ENCODE measurements at regions not wholly inside any gene's neighbourhood (a gene's known extent, or its start where the extent isn't known, plus 50 kb on each side); places are given as distances from the start of the nearest gene placed in this dataset.
A peak's percentile ranks its signal among the peaks of the same experiment; 100 is the strongest.

DNA sequence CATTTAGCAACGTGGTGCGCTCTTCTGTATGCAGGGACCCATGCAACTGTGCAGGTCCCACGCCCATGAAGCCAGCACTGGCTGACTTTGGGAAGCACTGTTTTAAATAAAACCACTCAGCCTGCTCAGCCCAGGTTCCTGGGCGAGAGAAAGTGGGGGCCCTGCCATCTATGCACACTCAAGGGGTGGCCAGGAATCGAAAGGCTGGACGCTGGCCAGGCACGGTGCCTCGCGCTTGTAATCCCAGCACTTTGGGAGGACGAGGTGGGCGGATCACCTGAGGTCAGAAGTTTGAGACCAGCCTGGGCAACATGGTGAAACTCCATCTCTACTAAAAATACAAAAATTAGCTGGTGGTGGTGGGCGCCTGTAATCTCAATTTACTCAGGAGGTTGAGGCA lies 179.9 kb upstream of the TBX3 start:
- no peak for TF ChIP-seq EP300 (IDR thresholded peaks at IDR 0.05; ENCODE audit: low read depth)
- no peak for TF ChIP-seq POLR2AphosphoS5 (IDR thresholded peaks at IDR 0.05)
- no peak for TF ChIP-seq POLR2A (IDR thresholded peaks at IDR 0.05)
- TF ChIP-seq, protein P1, sequence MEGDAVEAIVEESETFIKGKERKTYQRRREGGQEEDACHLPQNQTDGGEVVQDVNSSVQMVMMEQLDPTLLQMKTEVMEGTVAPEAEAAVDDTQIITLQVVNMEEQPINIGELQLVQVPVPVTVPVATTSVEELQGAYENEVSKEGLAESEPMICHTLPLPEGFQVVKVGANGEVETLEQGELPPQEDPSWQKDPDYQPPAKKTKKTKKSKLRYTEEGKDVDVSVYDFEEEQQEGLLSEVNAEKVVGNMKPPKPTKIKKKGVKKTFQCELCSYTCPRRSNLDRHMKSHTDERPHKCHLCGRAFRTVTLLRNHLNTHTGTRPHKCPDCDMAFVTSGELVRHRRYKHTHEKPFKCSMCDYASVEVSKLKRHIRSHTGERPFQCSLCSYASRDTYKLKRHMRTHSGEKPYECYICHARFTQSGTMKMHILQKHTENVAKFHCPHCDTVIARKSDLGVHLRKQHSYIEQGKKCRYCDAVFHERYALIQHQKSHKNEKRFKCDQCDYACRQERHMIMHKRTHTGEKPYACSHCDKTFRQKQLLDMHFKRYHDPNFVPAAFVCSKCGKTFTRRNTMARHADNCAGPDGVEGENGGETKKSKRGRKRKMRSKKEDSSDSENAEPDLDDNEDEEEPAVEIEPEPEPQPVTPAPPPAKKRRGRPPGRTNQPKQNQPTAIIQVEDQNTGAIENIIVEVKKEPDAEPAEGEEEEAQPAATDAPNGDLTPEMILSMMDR (IDR thresholded peaks at IDR 0.05): no peak
- Histone ChIP-seq H3K9me3 (peaks cover 0 to 8% of the 10 kb centered on the region in 2 donors), H3K27ac (no peak overlapping the region), H3K4me3 (no peak overlapping the region), H3K36me3 (no peaks in the 10 kb centered on the region), H3K4me1 (no peaks in the 10 kb centered on the region), H3K27me3 (no peaks in the 10 kb centered on the region)
- in situ Hi-C loops (cut with MboI; ENCODE audit: low pct_ligation_motif_present in 1 of 4, low pct_unique_long_range_greater_than_20kb in 1 of 4, low sequenced_read_pairs in 3 of 4) (no loop called here), intact Hi-C loops (cut with DNase I; ENCODE audit: low total_unique reads) (no loop called here)
- WGBS, 2 donors (ENCODE audit: low coverage in 1 of 2): 88% methylated on average over 12 of the region's 12 CpGs; no CpG with 5 or more reads in 1 of the 2 donors
- no peak for DNase-seq

DNA sequence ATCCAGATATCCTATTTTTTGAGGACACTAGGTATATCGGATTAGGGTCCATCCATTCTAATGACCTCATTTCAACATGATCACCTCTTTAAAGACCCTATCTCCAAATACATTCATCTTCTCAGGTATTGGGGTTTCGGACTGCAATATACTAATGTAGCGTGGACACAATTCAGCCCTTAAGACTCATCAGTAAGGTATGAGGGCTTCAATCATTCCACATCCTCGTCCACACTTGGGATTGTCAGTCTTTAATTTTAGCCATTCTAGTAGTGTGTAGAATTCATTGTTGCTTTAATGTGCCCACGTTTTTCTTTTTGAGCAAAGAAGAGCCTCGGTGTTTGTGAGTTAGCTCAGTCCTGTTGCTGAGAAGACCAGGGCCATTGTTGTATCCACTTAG lies 177.0 kb upstream of the TBX3 start:
- Histone ChIP-seq H3K27me3 (no peaks in the 10 kb centered on the region), H3K4me3 (no peak overlapping the region), H3K27ac (no peak overlapping the region), H3K4me1 (no peaks in the 10 kb centered on the region), H3K9me3 (peaks cover 0 to 8% of the 10 kb centered on the region in 2 donors), H3K36me3 (no peaks in the 10 kb centered on the region)
- no peak for DNase-seq
- in situ Hi-C loops (cut with MboI; ENCODE audit: low pct_ligation_motif_present in 1 of 4, low pct_unique_long_range_greater_than_20kb in 1 of 4, low sequenced_read_pairs in 3 of 4) (no loop called here), intact Hi-C loops (cut with DNase I; ENCODE audit: low total_unique reads) (no loop called here)
- 89 to 94% methylated on average over 4 to 6 of the region's 6 CpGs for WGBS, 2 donors (ENCODE audit: low coverage in 1 of 2)
- TF ChIP-seq POLR2AphosphoS5 (IDR thresholded peaks at IDR 0.05) (no peak), EP300 (IDR thresholded peaks at IDR 0.05; ENCODE audit: low read depth) (no peak), POLR2A (IDR thresholded peaks at IDR 0.05) (no peak)
- TF ChIP-seq, protein P1 (IDR thresholded peaks at IDR 0.05): no peak

- no peak overlapping the region for H3K27ac ChIP-seq
- peak; percentile 29 for DNase-seq
- in situ Hi-C loops (cut with MboI; ENCODE audit: low pct_ligation_motif_present in 1 of 4, low pct_unique_long_range_greater_than_20kb in 1 of 4, low sequenced_read_pairs in 3 of 4): no loop called here
- no peak for TF ChIP-seq POLR2AphosphoS5 (IDR thresholded peaks at IDR 0.05)
- no peak for TF ChIP-seq EP300 (IDR thresholded peaks at IDR 0.05; ENCODE audit: low read depth)
- TF ChIP-seq, protein P1 (IDR thresholded peaks at IDR 0.05): peak in 3 of 5 experiments; percentile 10 to 38 (median 34)
- no peak for TF ChIP-seq POLR2A (IDR thresholded peaks at IDR 0.05)
- intact Hi-C loops (cut with DNase I; ENCODE audit: low total_unique reads): no loop called here
- peaks cover 0 to 11% of the 10 kb centered on the region in 2 donors for H3K9me3 ChIP-seq
- H3K4me3 ChIP-seq: no peak overlapping the region
- no peaks in the 10 kb centered on the region for H3K27me3 ChIP-seq
- WGBS, 2 donors (ENCODE audit: low coverage in 1 of 2): 43 to 51% methylated on average over 3 to 7 of the region's 7 CpGs
- H3K4me1 ChIP-seq: no peaks in the 10 kb centered on the region
- H3K36me3 ChIP-seq: no peaks in the 10 kb centered on the region
These were observed 174.6 kb upstream of the TBX3 start for GRCh38 chr12:114858388-114859146.

DNA sequence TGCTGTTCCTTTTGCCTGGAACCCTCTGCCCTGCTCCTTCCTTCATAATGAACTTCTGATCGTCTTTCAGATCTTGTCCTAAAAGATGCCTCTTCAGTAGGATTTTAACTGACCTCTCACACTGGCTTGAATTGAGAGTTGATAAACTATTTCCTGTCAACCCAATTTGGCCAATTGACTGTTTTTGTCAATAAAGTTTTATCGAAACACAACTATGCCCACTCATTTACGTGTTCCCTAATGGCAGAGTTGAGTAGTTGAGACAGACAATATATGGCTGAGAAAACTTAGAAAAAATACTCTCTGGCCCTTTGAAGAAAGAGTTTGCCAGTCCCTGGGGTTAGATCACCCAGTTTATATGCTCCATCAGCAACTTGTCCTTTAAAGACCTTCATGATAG lies 171.7 kb upstream of the TBX3 start:
- 69 to 90% methylated on average over 2 to 3 of the region's 3 CpGs for WGBS, 2 donors (ENCODE audit: low coverage in 1 of 2)
- no peaks in the 10 kb centered on the region for H3K27me3 ChIP-seq
- H3K27ac ChIP-seq: no peak overlapping the region
- no peak for TF ChIP-seq POLR2A (IDR thresholded peaks at IDR 0.05)
- TF ChIP-seq EP300 (IDR thresholded peaks at IDR 0.05; ENCODE audit: low read depth): no peak
- TF ChIP-seq, protein P1 (IDR thresholded peaks at IDR 0.05): no peak
- TF ChIP-seq POLR2AphosphoS5 (IDR thresholded peaks at IDR 0.05): no peak
- no peak for DNase-seq
- intact Hi-C loops (cut with DNase I; ENCODE audit: low total_unique reads): no loop called here
- in situ Hi-C loops (cut with MboI; ENCODE audit: low pct_ligation_motif_present in 1 of 4, low pct_unique_long_range_greater_than_20kb in 1 of 4, low sequenced_read_pairs in 3 of 4): no loop called here
- H3K4me1 ChIP-seq: no peaks in the 10 kb centered on the region
- no peaks in the 10 kb centered on the region for H3K36me3 ChIP-seq
- peaks cover 0 to 8% of the 10 kb centered on the region in 2 donors for H3K9me3 ChIP-seq
- H3K4me3 ChIP-seq: no peak overlapping the region
